Endothelial cell of umbilical vein (primary cell): ENCODE measurements at regions not wholly inside any gene's neighbourhood (a gene's known extent, or its start where the extent isn't known, plus 50 kb on each side); places are given as distances from the start of the nearest gene placed in this dataset.

Source experiments
- BruUV-seq: library from RNA; stranded (reverse); fragments of 400-500 nt; replicated peaks from 2 replicates; lab custom pipeline; 2021; lab: Mats Ljungman, UMichigan
- CTCF ChIA-PET: fragments of 300-600, 350-600 bp; sonication (Branson Sonifier 250); formaldehyde crosslinking; loops from one replicate; lab custom pipeline; 2021; ENCODE audit warnings: antibody characterized with exemption, inconsistent platforms; lab: Charles Lee
- POLR2A ChIA-PET: fragments of 300-600, 350-600 bp; sonication (Branson Sonifier 250); formaldehyde crosslinking; loops from one replicate; lab custom pipeline; 2021; ENCODE audit warnings: antibody characterized with exemption, inconsistent platforms; lab: Charles Lee
- DNase-seq: peaks from one replicate; pipeline ENCODE4 v3.0.0-alpha.2; 2011; ENCODE audit warnings: low read depth, low spot score
- FAIRE-seq: peaks from 2 replicates; lab custom pipeline; 2011; peaks lifted over from hg19 to GRCh38; lab: Jason Lieb, UNC
- H2AFZ ChIP-seq: 2 replicates; pipeline ENCODE4 v1.6.0; 2012; ENCODE audit warnings: low read depth, low read length, control low read depth, inconsistent platforms
- H3K27ac ChIP-seq: 2 replicates; pipeline ENCODE4 v1.5.1; 2011; ENCODE audit warnings: low read depth, mild to moderate bottlenecking, control low read depth, low read length, moderate library complexity; ENCODE audit not compliant: insufficient read depth
- H3K27me3 ChIP-seq, 2 experiments: 2 replicates each; pipeline versions ENCODE4 v1.6.0 to v1.6.1; 2011; ENCODE audit warnings: low read length in 2 of 2, mixed read lengths in 1 of 2; ENCODE audit not compliant: control insufficient read depth in 2 of 2, insufficient read depth in 2 of 2
- H3K36me3 ChIP-seq, 2 experiments: 2 replicates in 1 of 2; 3 replicates in 1 of 2; pipeline ENCODE4 v1.5.1; 2011; ENCODE audit warnings: low read length in 2 of 2, mild to moderate bottlenecking in 1 of 2, moderate library complexity in 1 of 2; ENCODE audit not compliant: control insufficient read depth in 2 of 2, insufficient read depth in 2 of 2; ENCODE audit errors: extremely low read depth in 1 of 2
- H3K4me1 ChIP-seq: 3 replicates; pipeline ENCODE4 v1.5.1; 2011; ENCODE audit warnings: mild to moderate bottlenecking, low read length; ENCODE audit not compliant: control insufficient read depth, insufficient read depth; ENCODE audit errors: extremely low read depth
- H3K4me2 ChIP-seq: 2 replicates; pipeline ENCODE4 v1.6.1; 2011; ENCODE audit warnings: low read length, control low read depth, mixed read lengths; ENCODE audit not compliant: insufficient read depth
- H3K4me3 ChIP-seq, 3 experiments: fragments of 200-600 bp in 1 of 3; sonication (generic), shearing (Covaris generic) in 1 of 3; replicated peaks in 1 of 3; 2 replicates each; pipeline ENCODE4 v1.5.1; 2011 to 2016; ENCODE audit warnings: control low read depth in 3 of 3, low read length in 3 of 3, mild to moderate bottlenecking in 2 of 3, inconsistent platforms in 1 of 3, low read depth in 1 of 3, moderate library complexity in 1 of 3; ENCODE audit not compliant: insufficient read depth in 1 of 3
- H3K79me2 ChIP-seq: 2 replicates; pipeline ENCODE4 v1.6.0; 2012; ENCODE audit warnings: low read length, inconsistent platforms; ENCODE audit not compliant: control insufficient read depth, insufficient read depth
- H3K9ac ChIP-seq: replicated peaks from 2 replicates; pipeline ENCODE3; 2011; ENCODE audit warnings: low read length, control low read depth; ENCODE audit not compliant: insufficient read depth; ENCODE audit errors: extremely low read depth
- H3K9me1 ChIP-seq: replicated peaks from 3 replicates; pipeline ENCODE4 v1.6.0; 2011; ENCODE audit warnings: mild to moderate bottlenecking, low read length; ENCODE audit not compliant: control insufficient read depth, insufficient read depth; ENCODE audit errors: extremely low read depth
- H3K9me3 ChIP-seq: replicated peaks from 2 replicates; pipeline ENCODE4 v1.5.1; 2012; ENCODE audit warnings: low read length, inconsistent platforms; ENCODE audit not compliant: control insufficient read depth, insufficient read depth
- H4K20me1 ChIP-seq: replicated peaks from 2 replicates; pipeline ENCODE3; 2011; ENCODE audit warnings: mild to moderate bottlenecking, low read length; ENCODE audit not compliant: control insufficient read depth, insufficient read depth; ENCODE audit errors: extremely low read depth
- EZH2 ChIP-seq: IDR thresholded peaks from 2 replicates; pipeline ENCODE4 v1.6.1; 2012; ENCODE audit warnings: borderline replicate concordance, low read depth, mild to moderate bottlenecking, moderate library complexity, low read length, inconsistent platforms; ENCODE audit not compliant: severe bottlenecking
- FOS ChIP-seq: IDR thresholded peaks from 2 replicates; pipeline ENCODE4 v1.6.1; 2011; ENCODE audit warnings: mild to moderate bottlenecking, low read length, moderate library complexity, borderline replicate concordance; ENCODE audit not compliant: insufficient read depth
- GATA2 ChIP-seq: IDR thresholded peaks from 2 replicates; pipeline ENCODE4 v1.7.0; 2011; ENCODE audit warnings: low read depth, mild to moderate bottlenecking, moderate library complexity, mixed read lengths, low read length; ENCODE audit not compliant: insufficient read length, insufficient read depth
- JUN ChIP-seq: IDR thresholded peaks from 2 replicates; pipeline ENCODE4 v1.6.1; 2011; ENCODE audit warnings: borderline replicate concordance, low read depth; ENCODE audit not compliant: insufficient read length, insufficient read depth
- MYC ChIP-seq: IDR thresholded peaks from one replicate; pipeline ENCODE4 v1.6.1; 2011; ENCODE audit warnings: mild to moderate bottlenecking, low read depth, low read length
- POLR2A ChIP-seq: IDR thresholded peaks from 2 replicates; pipeline ENCODE4 v1.6.1; 2012; ENCODE audit warnings: low read depth, mild to moderate bottlenecking, control low read depth, low read length
- POLR2AphosphoS5 ChIP-seq: IDR thresholded peaks from 2 replicates; pipeline ENCODE4 v1.6.1; 2012; ENCODE audit warnings: low read depth, mild to moderate bottlenecking, control low read depth, low read length, moderate library complexity; ENCODE audit not compliant: insufficient read depth
- dilution Hi-C: fragments of 300-500 bp; cut with MboI; formaldehyde crosslinking; loops from one replicate; pipeline ENCODE4 v1.15.0; 2019; ENCODE audit warnings: low sequenced_read_pairs; ENCODE audit not compliant: extremely low pct_ligation_motif_present
- intact Hi-C: fragments of 100-400 bp; cut with micrococcal nuclease; formaldehyde crosslinking; loops from one replicate; pipeline ENCODE4 v1.10.0; 2022
- TF ChIP-seq, protein P1 (sequence below), 2 donors: IDR thresholded peaks; 1 replicate in 1 of 2; 2 replicates in 1 of 2; pipeline ENCODE4 v1.5.1; 2011; ENCODE audit warnings: low read length in 2 of 2, mild to moderate bottlenecking in 2 of 2, moderate library complexity in 2 of 2, control low read depth in 1 of 2, inconsistent platforms in 1 of 2, low read depth in 1 of 2; ENCODE audit not compliant: insufficient read depth in 1 of 2; ENCODE audit errors: extremely low read depth in 1 of 2
- TF ChIP-seq, protein P2 (sequence below): IDR thresholded peaks from 2 replicates; pipeline ENCODE4 v1.6.1; 2011; ENCODE audit not compliant: insufficient read depth, insufficient read length

DNA sequence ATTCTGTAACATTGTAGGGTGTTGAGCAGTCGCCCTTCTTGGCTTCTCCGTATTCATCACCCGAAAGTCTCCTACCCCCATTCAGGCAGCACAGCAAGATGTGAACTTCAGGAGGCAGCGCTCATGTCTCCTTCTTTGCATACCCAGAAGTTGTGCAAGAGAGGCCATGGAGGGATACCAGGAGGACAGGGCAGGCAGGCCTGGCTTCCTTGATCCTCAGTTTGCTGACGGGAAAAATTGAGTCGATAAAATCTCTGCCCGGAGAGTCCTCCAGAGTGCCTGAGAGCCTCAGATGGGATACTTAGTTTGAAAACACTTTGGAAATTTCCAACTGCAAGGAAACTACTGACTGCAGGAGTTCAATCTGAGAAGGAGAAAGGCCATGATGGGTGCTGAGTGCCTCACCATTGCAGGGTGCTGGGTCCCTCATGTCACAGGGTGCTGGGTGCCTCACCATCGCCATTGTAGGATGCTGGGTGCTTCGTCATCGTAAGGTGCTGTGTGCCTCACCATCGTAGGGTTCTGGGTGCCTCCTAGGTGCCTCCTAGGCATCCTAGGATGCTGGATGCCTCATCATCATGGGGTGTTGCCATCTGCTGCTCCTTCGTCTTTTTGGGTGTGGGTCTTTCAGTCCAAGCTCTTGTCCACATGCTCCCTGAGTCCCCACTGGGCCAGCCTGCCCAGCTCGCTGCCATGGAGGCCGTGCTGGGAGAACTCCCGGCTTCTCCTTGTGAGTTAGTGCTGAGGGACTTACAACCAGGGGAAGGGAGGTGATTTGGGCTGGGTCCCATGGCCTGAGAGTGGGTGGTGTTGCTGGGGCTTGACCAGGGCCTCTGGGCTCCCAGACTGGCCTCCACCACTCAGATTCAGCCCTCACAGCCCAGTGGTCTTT lies 162.4 kb downstream of the DDX1 start:
- H2AFZ ChIP-seq = no peak overlapping the region
- H3K9me1 ChIP-seq = no peaks in the 10 kb centered on the region
- dilution Hi-C loops = no loop called here
- TF ChIP-seq MYC (no peak), POLR2A (no peak), POLR2AphosphoS5 (no peak), GATA2 (no peak), EZH2 (no peak), FOS (no peak), JUN (no peak)
- TF ChIP-seq, protein P1, sequence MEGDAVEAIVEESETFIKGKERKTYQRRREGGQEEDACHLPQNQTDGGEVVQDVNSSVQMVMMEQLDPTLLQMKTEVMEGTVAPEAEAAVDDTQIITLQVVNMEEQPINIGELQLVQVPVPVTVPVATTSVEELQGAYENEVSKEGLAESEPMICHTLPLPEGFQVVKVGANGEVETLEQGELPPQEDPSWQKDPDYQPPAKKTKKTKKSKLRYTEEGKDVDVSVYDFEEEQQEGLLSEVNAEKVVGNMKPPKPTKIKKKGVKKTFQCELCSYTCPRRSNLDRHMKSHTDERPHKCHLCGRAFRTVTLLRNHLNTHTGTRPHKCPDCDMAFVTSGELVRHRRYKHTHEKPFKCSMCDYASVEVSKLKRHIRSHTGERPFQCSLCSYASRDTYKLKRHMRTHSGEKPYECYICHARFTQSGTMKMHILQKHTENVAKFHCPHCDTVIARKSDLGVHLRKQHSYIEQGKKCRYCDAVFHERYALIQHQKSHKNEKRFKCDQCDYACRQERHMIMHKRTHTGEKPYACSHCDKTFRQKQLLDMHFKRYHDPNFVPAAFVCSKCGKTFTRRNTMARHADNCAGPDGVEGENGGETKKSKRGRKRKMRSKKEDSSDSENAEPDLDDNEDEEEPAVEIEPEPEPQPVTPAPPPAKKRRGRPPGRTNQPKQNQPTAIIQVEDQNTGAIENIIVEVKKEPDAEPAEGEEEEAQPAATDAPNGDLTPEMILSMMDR (IDR thresholded peaks at IDR 0.05; ENCODE audit: extremely low read depth in 1 of 2, insufficient read depth in 1 of 2, low read depth in 1 of 2, low read length in 2 of 2) = no peak
- TF ChIP-seq, protein P2, sequence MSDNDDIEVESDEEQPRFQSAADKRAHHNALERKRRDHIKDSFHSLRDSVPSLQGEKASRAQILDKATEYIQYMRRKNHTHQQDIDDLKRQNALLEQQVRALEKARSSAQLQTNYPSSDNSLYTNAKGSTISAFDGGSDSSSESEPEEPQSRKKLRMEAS = no peak
- H3K27me3 ChIP-seq = peaks cover 4 to 15% of the 10 kb centered on the region in 2 experiments
- no peaks in the 10 kb centered on the region for H3K36me3 ChIP-seq
- no peak overlapping the region for H3K27ac ChIP-seq
- H3K9ac ChIP-seq = no peak overlapping the region
- intact Hi-C loops = loop anchor here (2.0 to 10.0 kb wide), 4 partner anchors 45 to 753 kb away; partner anchors contain the start of gene MYCN
- FAIRE-seq = no peak
- H3K4me3 ChIP-seq = no peak overlapping the region
- H3K4me1 ChIP-seq = peaks cover 19% of the 10 kb centered on the region
- no peaks in the 10 kb centered on the region for H3K79me2 ChIP-seq
- CTCF ChIA-PET = interaction anchor here (0.9 to 1.8 kb wide), 6 partner anchors 10 to 855 kb away, joined by 3 to 8 read pairs (median 4); no protein-coding TSS in a partner anchor
- no peaks in the 10 kb centered on the region for H3K9me3 ChIP-seq
- DNase-seq = no peak
- no peaks in the 10 kb centered on the region for H4K20me1 ChIP-seq
- POLR2A ChIA-PET = no interaction called here
- H3K4me2 ChIP-seq = no peak overlapping the region
- no TSS peak for BruUV-seq
